ENCODE measurements at regions not wholly inside any gene's neighbourhood (a gene's known extent, or its start where the extent isn't known, plus 50 kb on each side); places are given as distances from the start of the nearest gene placed in this dataset.
A peak's percentile ranks its signal among the peaks of the same experiment; 100 is the strongest.

DNA sequence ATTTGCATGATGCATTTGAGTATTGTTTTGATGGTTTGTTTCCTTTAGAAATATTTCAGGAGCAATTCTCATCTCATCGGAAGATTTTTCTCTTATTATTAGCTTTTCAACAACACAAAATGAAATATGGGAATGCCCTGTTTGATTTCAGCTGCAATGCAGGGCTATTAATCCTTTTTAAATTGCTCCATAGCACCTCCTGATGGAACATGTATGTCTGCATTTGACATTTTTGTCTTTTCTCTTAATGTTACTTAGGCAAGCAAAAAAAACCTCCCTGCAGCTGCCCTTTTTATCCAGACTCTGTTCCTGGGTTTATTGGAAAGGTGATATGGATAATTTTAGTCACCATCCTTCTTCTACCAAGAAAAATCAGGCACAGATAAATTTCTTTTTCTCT lies 895.8 kb downstream of the RPS29 start:
- DNase-seq (ENCODE audit: low read depth in 2 of 2): no peak
- TF ChIP-seq, protein P1, sequence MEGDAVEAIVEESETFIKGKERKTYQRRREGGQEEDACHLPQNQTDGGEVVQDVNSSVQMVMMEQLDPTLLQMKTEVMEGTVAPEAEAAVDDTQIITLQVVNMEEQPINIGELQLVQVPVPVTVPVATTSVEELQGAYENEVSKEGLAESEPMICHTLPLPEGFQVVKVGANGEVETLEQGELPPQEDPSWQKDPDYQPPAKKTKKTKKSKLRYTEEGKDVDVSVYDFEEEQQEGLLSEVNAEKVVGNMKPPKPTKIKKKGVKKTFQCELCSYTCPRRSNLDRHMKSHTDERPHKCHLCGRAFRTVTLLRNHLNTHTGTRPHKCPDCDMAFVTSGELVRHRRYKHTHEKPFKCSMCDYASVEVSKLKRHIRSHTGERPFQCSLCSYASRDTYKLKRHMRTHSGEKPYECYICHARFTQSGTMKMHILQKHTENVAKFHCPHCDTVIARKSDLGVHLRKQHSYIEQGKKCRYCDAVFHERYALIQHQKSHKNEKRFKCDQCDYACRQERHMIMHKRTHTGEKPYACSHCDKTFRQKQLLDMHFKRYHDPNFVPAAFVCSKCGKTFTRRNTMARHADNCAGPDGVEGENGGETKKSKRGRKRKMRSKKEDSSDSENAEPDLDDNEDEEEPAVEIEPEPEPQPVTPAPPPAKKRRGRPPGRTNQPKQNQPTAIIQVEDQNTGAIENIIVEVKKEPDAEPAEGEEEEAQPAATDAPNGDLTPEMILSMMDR (IDR thresholded peaks at IDR 0.05; ENCODE audit: low read depth, low read length): no peak

DNA sequence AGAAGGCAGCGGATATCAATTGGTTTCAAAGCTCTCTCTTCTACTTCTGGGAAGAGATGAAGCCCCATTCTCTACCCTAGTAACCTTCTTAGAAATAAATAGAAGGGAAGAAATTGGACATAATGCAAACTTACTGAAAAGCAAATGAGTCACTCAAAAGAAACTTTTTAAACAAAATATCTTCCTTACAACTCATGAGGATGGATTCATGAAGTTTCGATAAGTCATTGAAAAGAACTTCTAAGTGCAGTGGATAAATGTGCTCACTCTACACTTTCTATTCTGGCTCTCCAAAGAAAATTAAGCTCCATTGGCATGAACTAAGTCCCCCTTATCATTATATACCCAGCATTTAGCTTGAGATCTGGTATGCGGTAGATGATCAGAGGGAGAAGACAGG lies 899.5 kb downstream of the RPS29 start:
- TF ChIP-seq, protein P1 (IDR thresholded peaks at IDR 0.05; ENCODE audit: low read depth, low read length): no peak
- no peak for DNase-seq (ENCODE audit: low read depth in 2 of 2)
- H3K4me3 ChIP-seq (replicated peaks in 1 of 2; ENCODE audit: low read depth in 2 of 2, low read length in 2 of 2): no peak overlapping the region

More for the DNA sequence above, 895.8 kb downstream of the RPS29 start:
- H3K4me3 ChIP-seq (replicated peaks in 1 of 2; ENCODE audit: low read depth in 2 of 2, low read length in 2 of 2): no peak overlapping the region

DNA sequence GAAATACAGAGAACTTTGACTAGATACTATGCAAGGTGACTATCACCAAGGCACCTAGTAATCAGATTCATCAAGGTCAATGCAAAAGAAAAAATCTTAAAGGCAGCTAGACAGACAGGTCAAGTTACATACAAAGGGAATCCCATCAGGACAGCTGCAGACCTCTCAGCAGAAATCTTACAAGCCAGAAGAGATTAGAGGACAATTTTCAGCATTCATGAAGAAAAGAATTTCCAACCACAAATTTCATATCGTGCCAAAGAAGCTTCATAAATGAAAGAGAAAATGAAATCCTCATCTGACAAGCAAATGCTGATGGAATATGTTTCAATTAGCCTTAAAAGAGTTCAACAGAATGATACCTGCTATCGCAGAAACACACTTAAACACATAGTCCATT lies 913.7 kb downstream of the RPS29 start:
- no peak for DNase-seq (ENCODE audit: low read depth in 2 of 2)
- H3K4me3 ChIP-seq (replicated peaks in 1 of 2; ENCODE audit: low read depth in 2 of 2, low read length in 2 of 2): no peak overlapping the region
- TF ChIP-seq, protein P1 (IDR thresholded peaks at IDR 0.05; ENCODE audit: low read depth, low read length): no peak

DNA sequence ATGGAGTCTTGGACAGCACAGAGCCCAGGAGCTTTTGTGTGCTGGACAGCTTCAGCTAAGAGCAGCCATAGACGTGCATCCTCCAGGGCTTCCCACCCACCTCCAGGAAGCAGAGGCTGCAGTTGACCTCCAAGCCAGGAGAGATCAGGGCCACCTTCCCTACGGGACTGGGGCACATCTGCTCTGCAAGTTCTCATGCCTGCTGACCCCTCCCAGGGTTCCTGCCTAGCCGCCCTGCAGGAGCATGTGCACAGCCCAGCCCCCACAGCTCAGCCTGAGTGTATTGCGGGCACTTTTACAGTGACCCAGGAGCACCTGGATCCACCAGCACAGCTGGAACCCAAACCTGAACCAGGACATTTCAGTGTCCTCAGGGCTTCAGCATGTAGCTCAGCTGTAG lies 915.2 kb downstream of the RPS29 start:
- H3K4me3 ChIP-seq (replicated peaks in 1 of 2; ENCODE audit: low read depth in 2 of 2, low read length in 2 of 2): no peak overlapping the region
- DNase-seq (ENCODE audit: low read depth in 2 of 2): no peak
- TF ChIP-seq, protein P1 (IDR thresholded peaks at IDR 0.05; ENCODE audit: low read depth, low read length): no peak

DNA sequence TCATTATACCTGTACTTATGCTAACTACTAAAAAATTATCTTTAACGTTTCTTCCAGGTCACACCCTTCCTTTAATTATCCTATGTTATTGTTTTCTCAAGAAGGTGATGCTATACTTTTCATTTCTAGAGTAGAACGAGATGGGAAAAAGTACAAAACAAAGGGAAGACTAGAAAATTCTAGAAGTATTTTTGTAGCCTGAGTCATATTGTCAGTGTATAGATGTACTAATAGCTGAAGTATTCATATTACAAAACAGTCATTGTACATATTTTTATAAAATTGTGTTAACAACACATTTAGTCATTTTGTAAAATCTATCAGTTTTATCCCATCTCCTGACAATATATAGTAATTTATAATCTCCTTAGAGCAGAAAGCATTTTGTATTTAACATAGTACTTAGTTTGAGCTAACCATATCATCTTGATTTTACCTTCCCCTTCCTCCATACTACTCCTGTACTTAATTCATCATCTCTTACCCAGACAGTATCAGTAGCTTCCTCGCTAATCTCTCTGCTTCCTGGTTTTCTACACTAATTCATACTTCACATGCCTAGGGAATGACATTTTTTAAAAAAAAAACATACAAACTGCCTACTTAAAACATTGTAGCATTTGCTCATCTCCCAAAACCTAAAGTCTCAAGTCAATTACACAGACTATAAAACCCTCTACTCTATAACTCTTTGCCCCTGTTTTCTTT lies 920.9 kb downstream of the RPS29 start:
- TF ChIP-seq, protein P1 (IDR thresholded peaks at IDR 0.05; ENCODE audit: low read depth, low read length): no peak
- H3K4me3 ChIP-seq (replicated peaks in 1 of 2; ENCODE audit: low read depth in 2 of 2, low read length in 2 of 2): no peak overlapping the region
- DNase-seq (ENCODE audit: low read depth in 2 of 2): peak; percentile 1 to 3

DNA sequence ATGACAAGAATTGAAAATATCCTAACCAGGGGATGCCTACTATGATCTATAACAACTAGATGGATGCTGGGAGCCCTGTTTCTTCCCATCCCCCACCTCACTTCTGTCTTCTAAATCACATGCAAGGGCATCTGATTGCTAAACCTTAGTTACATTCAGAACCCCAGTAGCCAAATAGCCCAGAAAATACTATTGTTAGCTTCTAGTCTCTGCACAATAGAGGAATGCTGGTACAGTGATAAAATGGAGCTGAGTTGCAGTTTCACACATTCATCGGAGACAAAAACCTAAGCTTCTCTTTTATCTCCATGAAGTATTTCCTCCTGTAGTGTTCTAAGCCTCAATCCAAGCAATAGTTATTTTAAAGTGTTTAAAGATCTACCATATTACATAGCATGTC lies 942.9 kb downstream of the RPS29 start:
- TF ChIP-seq, protein P1 (IDR thresholded peaks at IDR 0.05; ENCODE audit: low read depth, low read length): no peak
- no peak for DNase-seq (ENCODE audit: low read depth in 2 of 2)
- no peak overlapping the region for H3K4me3 ChIP-seq (replicated peaks in 1 of 2; ENCODE audit: low read depth in 2 of 2, low read length in 2 of 2)

DNA sequence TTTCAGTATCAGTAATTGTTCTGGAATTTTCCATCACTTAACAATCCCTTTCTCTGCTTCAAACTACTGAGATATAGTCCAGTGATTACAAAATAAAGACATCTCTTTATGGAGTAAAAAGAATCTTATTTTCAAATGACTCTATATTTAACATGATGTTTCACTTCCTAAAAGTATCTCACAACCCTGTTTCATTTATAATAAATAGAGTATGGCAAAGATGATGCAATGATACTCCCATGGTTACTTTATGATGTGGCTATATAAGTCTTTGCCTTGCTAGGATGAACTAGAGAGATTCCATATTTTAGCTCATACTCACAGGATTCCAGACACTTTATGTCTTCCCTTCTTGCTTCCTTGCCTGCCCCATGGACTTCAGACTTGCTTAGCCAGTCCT lies 953.5 kb upstream of the MDGA2 start:
- no peak for DNase-seq (ENCODE audit: low read depth in 2 of 2)
- H3K4me3 ChIP-seq (replicated peaks in 1 of 2; ENCODE audit: low read depth in 2 of 2, low read length in 2 of 2): no peak overlapping the region
- TF ChIP-seq, protein P1 (IDR thresholded peaks at IDR 0.05; ENCODE audit: low read depth, low read length): no peak
